Lower lobe of right lung (tissue), 2 donors: ENCODE measurements at regions not wholly inside any gene's neighbourhood (a gene's known extent, or its start where the extent isn't known, plus 50 kb on each side); places are given as distances from the start of the nearest gene placed in this dataset.

ENCODE experiments used
- ATAC-seq, 2 donors: fragments of 200-7000 bp; cut with Tn5 transposase; one replicate each; pipeline ENCODE4 v1.9.1; 2020 to 2022; ENCODE audit warnings: mild to moderate bottlenecking in 2 of 2, moderate library complexity in 2 of 2
- DNase-seq: peaks from one replicate; pipeline ENCODE4 v3.0.0-alpha.2; 2020
- H3K27ac ChIP-seq: fragments of 200-600 bp; one replicate; pipeline ENCODE4 v1.8.0; 2022
- H3K27me3 ChIP-seq: fragments of 200-600 bp; one replicate; pipeline ENCODE4 v1.8.0; 2022; ENCODE audit warnings: low read depth
- H3K36me3 ChIP-seq: fragments of 200-600 bp; one replicate; pipeline ENCODE4 v1.8.0; 2022; ENCODE audit warnings: mild to moderate bottlenecking
- H3K4me1 ChIP-seq: fragments of 200-600 bp; one replicate; pipeline ENCODE4 v1.8.0; 2022
- H3K4me3 ChIP-seq: fragments of 200-600 bp; one replicate; pipeline ENCODE4 v1.8.0; 2022; ENCODE audit warnings: mild to moderate bottlenecking
- H3K9me3 ChIP-seq: fragments of 200-600 bp; one replicate; pipeline ENCODE4 v1.8.0; 2022
- CTCF ChIP-seq: fragments of 200-600 bp; IDR thresholded peaks from one replicate; pipeline ENCODE4 v1.8.0; 2022; ENCODE audit warnings: antibody characterized with exemption, mild to moderate bottlenecking
- intact Hi-C: fragments of 100-400 bp; cut with DNase I; formaldehyde crosslinking; loops from one replicate; pipeline ENCODE4 v1.11.0; 2022
- donor health status: DM: no; HTN: yes; CAD: no; lungs with severe emphysema.

DNA sequence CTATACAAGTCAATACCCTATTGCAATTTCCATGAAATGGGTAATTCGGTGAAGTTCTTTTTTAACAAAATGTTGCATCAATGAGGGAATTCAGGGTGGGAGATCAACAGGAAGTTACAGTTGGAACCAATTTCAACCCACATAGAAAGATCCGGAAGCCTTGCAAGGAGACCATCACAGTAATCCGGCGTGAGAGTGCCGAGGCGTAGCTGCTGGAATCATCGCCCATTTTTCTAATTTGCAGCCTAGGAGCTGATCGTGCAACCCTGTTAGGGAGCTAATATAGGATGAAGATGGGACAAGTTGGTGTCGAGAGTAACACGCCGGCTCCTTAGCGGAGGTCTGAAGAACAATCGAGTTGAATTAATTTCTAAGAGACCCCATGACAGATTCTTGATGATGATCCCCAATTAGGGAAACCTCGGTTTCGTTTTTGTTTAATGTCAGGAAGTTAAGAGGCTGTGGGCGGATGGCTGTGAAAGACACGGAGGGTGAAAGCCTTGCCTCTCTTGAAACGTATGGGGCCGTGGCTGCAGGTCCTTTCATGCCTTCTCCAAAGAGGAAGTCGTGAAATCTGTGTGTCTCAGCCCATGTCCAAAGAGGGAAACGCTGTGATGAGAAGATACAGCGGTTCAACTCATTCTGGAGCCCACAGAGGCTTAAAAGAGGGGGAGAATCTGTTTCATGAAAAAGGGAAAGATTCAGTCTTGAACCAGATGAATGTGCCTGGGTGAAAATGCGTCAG, 51.2 kb upstream of the CARD11 start:
- no peak for TF ChIP-seq CTCF
- intact Hi-C loops, result no loop called here
- H3K36me3 ChIP-seq, result no peaks in the 10 kb centered on the region
- H3K27ac ChIP-seq, result peak overlapping the region; percentile 73
- H3K4me1 ChIP-seq, result no peaks in the 10 kb centered on the region
- H3K4me3 ChIP-seq, result peak overlapping the region; percentile 33
- DNase-seq (peak; percentile 71), ATAC-seq (peak; percentile 64 to 72)
- H3K9me3 ChIP-seq, result no peaks in the 10 kb centered on the region
- H3K27me3 ChIP-seq, result no peaks in the 10 kb centered on the region

- Histone ChIP-seq H3K27me3 (no peaks in the 10 kb centered on the region), H3K4me3 (no peak overlapping the region), H3K4me1 (no peaks in the 10 kb centered on the region), H3K36me3 (no peaks in the 10 kb centered on the region), H3K27ac (no peak overlapping the region), H3K9me3 (no peaks in the 10 kb centered on the region)
- TF ChIP-seq CTCF, result no peak
- ATAC-seq (no peak), DNase-seq (no peak)
- intact Hi-C loops, result no loop called here
These were observed 54.1 kb upstream of the CARD11 start for GRCh38 chr7:3097734-3098133.

GRCh38 chr7:3102159-3102558, 58.5 kb upstream of the CARD11 start:
- no peak overlapping the region for H3K4me3 ChIP-seq
- DNase-seq (no peak), ATAC-seq (no peak)
- intact Hi-C loops, result no loop called here
- no peaks in the 10 kb centered on the region for H3K36me3 ChIP-seq
- no peaks in the 10 kb centered on the region for H3K27me3 ChIP-seq
- TF ChIP-seq CTCF, result no peak
- no peaks in the 10 kb centered on the region for H3K9me3 ChIP-seq
- no peaks in the 10 kb centered on the region for H3K4me1 ChIP-seq
- no peak overlapping the region for H3K27ac ChIP-seq

GRCh38 chr7:3103614-3104398, 60.1 kb upstream of the CARD11 start:
- Histone ChIP-seq H3K36me3 (no peaks in the 10 kb centered on the region), H3K27ac (no peak overlapping the region), H3K27me3 (no peaks in the 10 kb centered on the region), H3K4me3 (no peak overlapping the region), H3K9me3 (no peaks in the 10 kb centered on the region), H3K4me1 (no peaks in the 10 kb centered on the region)
- peak in 1 of 2 donors; percentile 71 for ATAC-seq
- DNase-seq, result no peak
- intact Hi-C loops, result no loop called here
- TF ChIP-seq CTCF, result no peak

GRCh38 chr7:3105856-3106255, 62.2 kb upstream of the CARD11 start:
- no peak overlapping the region for H3K27ac ChIP-seq
- ATAC-seq, result no peak
- DNase-seq, result no peak
- no peak overlapping the region for H3K4me3 ChIP-seq
- intact Hi-C loops, result no loop called here
- no peaks in the 10 kb centered on the region for H3K9me3 ChIP-seq
- no peak for TF ChIP-seq CTCF
- H3K36me3 ChIP-seq, result no peaks in the 10 kb centered on the region
- no peaks in the 10 kb centered on the region for H3K4me1 ChIP-seq
- H3K27me3 ChIP-seq, result no peaks in the 10 kb centered on the region
